ENCODE measurements at regions not wholly inside any gene's neighbourhood (a gene's known extent, or its start where the extent isn't known, plus 50 kb on each side); places are given as distances from the start of the nearest gene placed in this dataset.

DNA sequence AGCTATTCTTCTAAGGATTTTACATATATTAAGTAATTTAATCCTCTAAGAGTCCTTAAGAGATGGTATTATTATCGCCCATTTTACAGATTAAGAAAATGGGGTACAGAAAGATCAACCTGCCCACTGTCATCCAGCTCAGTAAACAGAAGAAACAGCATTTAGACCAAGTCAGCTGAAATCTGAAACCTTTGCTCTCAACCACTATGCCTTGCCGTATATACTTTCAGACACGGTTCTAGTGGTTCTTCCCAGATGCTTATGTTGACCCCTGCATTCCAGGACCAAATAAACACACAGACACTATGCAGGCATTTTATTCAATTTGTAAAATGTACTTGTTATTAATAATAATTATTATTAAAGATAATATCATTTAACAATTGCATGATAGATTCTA, 854.8 kb downstream of the KCNJ2 start:
- TF ChIP-seq, protein P1, sequence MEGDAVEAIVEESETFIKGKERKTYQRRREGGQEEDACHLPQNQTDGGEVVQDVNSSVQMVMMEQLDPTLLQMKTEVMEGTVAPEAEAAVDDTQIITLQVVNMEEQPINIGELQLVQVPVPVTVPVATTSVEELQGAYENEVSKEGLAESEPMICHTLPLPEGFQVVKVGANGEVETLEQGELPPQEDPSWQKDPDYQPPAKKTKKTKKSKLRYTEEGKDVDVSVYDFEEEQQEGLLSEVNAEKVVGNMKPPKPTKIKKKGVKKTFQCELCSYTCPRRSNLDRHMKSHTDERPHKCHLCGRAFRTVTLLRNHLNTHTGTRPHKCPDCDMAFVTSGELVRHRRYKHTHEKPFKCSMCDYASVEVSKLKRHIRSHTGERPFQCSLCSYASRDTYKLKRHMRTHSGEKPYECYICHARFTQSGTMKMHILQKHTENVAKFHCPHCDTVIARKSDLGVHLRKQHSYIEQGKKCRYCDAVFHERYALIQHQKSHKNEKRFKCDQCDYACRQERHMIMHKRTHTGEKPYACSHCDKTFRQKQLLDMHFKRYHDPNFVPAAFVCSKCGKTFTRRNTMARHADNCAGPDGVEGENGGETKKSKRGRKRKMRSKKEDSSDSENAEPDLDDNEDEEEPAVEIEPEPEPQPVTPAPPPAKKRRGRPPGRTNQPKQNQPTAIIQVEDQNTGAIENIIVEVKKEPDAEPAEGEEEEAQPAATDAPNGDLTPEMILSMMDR (IDR thresholded peaks at IDR 0.05) = no peak
- TF ChIP-seq POLR2AphosphoS5 (IDR thresholded peaks at IDR 0.05; ENCODE audit: low read depth, low read length) (no peak), TCF7L2 (IDR thresholded peaks at IDR 0.05; ENCODE audit: low read depth, low read length) (no peak), SIN3A (IDR thresholded peaks at IDR 0.05; ENCODE audit: borderline replicate concordance, insufficient read depth, low read depth, low read length) (no peak)
- TF ChIP-seq, protein P2, sequence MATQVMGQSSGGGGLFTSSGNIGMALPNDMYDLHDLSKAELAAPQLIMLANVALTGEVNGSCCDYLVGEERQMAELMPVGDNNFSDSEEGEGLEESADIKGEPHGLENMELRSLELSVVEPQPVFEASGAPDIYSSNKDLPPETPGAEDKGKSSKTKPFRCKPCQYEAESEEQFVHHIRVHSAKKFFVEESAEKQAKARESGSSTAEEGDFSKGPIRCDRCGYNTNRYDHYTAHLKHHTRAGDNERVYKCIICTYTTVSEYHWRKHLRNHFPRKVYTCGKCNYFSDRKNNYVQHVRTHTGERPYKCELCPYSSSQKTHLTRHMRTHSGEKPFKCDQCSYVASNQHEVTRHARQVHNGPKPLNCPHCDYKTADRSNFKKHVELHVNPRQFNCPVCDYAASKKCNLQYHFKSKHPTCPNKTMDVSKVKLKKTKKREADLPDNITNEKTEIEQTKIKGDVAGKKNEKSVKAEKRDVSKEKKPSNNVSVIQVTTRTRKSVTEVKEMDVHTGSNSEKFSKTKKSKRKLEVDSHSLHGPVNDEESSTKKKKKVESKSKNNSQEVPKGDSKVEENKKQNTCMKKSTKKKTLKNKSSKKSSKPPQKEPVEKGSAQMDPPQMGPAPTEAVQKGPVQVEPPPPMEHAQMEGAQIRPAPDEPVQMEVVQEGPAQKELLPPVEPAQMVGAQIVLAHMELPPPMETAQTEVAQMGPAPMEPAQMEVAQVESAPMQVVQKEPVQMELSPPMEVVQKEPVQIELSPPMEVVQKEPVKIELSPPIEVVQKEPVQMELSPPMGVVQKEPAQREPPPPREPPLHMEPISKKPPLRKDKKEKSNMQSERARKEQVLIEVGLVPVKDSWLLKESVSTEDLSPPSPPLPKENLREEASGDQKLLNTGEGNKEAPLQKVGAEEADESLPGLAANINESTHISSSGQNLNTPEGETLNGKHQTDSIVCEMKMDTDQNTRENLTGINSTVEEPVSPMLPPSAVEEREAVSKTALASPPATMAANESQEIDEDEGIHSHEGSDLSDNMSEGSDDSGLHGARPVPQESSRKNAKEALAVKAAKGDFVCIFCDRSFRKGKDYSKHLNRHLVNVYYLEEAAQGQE (IDR thresholded peaks at IDR 0.05; ENCODE audit: insufficient read depth in 1 of 2, low read depth in 2 of 2, low read length in 1 of 2) = no peak

All from Panc1 (cell line).